GM21423 (cell line): ENCODE measurements at regions not wholly inside any gene's neighbourhood (a gene's known extent, or its start where the extent isn't known, plus 50 kb on each side); places are given as distances from the start of the nearest gene placed in this dataset.
"Not testable (repeated sequence)": the region's sequence is repeated elsewhere in the genome, so short reads cannot be mapped to it uniquely, and the experiment has no call there.

Experiments
- ATAC-seq: cut with Tn5 transposase; IDR thresholded peaks from one replicate; pipeline ENCODE4 v1.9.1; 2021; ENCODE audit warnings: mild to moderate bottlenecking, moderate library complexity; ENCODE audit not compliant: unreplicated experiment

GRCh38 chr2:84158605-84159004, 300.5 kb downstream of the SUCLG1 start:
- ATAC-seq: no peak

GRCh38 chr2:84152462-84152861, 306.6 kb downstream of the SUCLG1 start:
- no peak for ATAC-seq

- no peak for ATAC-seq
These were observed 314.7 kb downstream of the SUCLG1 start for GRCh38 chr2:84144345-84144744.

GRCh38 chr2:84137034-84137433, 322.0 kb downstream of the SUCLG1 start:
- ATAC-seq: no peak

- no peak for ATAC-seq
These were observed 326.7 kb downstream of the SUCLG1 start for GRCh38 chr2:84132370-84132769.

GRCh38 chr2:84131278-84131830, 327.7 kb downstream of the SUCLG1 start:
- no peak for ATAC-seq

- ATAC-seq: no peak
These were observed 330.1 kb downstream of the SUCLG1 start for GRCh38 chr2:84129018-84129417.

- ATAC-seq: not testable (repeated sequence)
These were observed 331.3 kb downstream of the SUCLG1 start for GRCh38 chr2:84127812-84128211.

GRCh38 chr2:84126530-84126929, 332.6 kb downstream of the SUCLG1 start:
- no peak for ATAC-seq

GRCh38 chr2:84126084-84126483, 333.0 kb downstream of the SUCLG1 start:
- ATAC-seq: no peak

GRCh38 chr2:84116143-84116542, 342.9 kb downstream of the SUCLG1 start:
- no peak for ATAC-seq

GRCh38 chr2:84115173-84115857, 343.8 kb downstream of the SUCLG1 start:
- ATAC-seq: peak; percentile 97

GRCh38 chr2:84103816-84104527, 355.1 kb downstream of the SUCLG1 start:
- not testable (repeated sequence) for ATAC-seq

- ATAC-seq: no peak
These were observed 356.8 kb downstream of the SUCLG1 start for GRCh38 chr2:84102274-84102673.

GRCh38 chr2:84088656-84089055, 370.4 kb downstream of the SUCLG1 start:
- ATAC-seq: no peak

GRCh38 chr2:84085562-84085961, 373.5 kb downstream of the SUCLG1 start:
- no peak for ATAC-seq

- ATAC-seq: no peak
These were observed 374.2 kb downstream of the SUCLG1 start for GRCh38 chr2:84084856-84085255.

- ATAC-seq: no peak
These were observed 375.1 kb downstream of the SUCLG1 start for GRCh38 chr2:84083984-84084383.

GRCh38 chr2:84078471-84078870, 380.6 kb downstream of the SUCLG1 start:
- ATAC-seq: no peak

GRCh38 chr2:84077496-84077895, 381.6 kb downstream of the SUCLG1 start:
- no peak for ATAC-seq

- ATAC-seq: no peak
These were observed 388.0 kb downstream of the SUCLG1 start for GRCh38 chr2:84071050-84071449.

GRCh38 chr2:84065857-84066256, 393.2 kb downstream of the SUCLG1 start:
- ATAC-seq: no peak
